ENCODE measurements at regions not wholly inside any gene's neighbourhood (a gene's known extent, or its start where the extent isn't known, plus 50 kb on each side); places are given as distances from the start of the nearest gene placed in this dataset.
A peak's percentile ranks its signal among the peaks of the same experiment; 100 is the strongest.

GRCh38 chr2:122193622-122194021 lies 438.2 kb downstream of the TSN start:
- H3K36me3 Mint-ChIP-seq (ENCODE audit: insufficient read depth): no peaks in the 10 kb centered on the region
- peaks cover 4% of the 10 kb centered on the region for H3K4me1 Mint-ChIP-seq (ENCODE audit: low read depth)
- no peaks in the 10 kb centered on the region for H3K27me3 Mint-ChIP-seq
- H3K27ac Mint-ChIP-seq: no peak overlapping the region
- no peak overlapping the region for H3K4me3 Mint-ChIP-seq (ENCODE audit: low read depth)
- DNase-seq (ENCODE audit: low spot score, unreplicated experiment): no peak
- no peaks in the 10 kb centered on the region for H3K9me3 Mint-ChIP-seq (ENCODE audit: low read depth)
- TF ChIP-seq, protein P1, sequence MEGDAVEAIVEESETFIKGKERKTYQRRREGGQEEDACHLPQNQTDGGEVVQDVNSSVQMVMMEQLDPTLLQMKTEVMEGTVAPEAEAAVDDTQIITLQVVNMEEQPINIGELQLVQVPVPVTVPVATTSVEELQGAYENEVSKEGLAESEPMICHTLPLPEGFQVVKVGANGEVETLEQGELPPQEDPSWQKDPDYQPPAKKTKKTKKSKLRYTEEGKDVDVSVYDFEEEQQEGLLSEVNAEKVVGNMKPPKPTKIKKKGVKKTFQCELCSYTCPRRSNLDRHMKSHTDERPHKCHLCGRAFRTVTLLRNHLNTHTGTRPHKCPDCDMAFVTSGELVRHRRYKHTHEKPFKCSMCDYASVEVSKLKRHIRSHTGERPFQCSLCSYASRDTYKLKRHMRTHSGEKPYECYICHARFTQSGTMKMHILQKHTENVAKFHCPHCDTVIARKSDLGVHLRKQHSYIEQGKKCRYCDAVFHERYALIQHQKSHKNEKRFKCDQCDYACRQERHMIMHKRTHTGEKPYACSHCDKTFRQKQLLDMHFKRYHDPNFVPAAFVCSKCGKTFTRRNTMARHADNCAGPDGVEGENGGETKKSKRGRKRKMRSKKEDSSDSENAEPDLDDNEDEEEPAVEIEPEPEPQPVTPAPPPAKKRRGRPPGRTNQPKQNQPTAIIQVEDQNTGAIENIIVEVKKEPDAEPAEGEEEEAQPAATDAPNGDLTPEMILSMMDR (IDR thresholded peaks at IDR 0.05; ENCODE audit: unreplicated experiment): no peak

GRCh38 chr2:122194546-122194945 lies 439.1 kb downstream of the TSN start:
- Mint-ChIP-seq H3K27me3 (no peaks in the 10 kb centered on the region), H3K4me1 (ENCODE audit: low read depth) (peaks cover 4% of the 10 kb centered on the region), H3K9me3 (ENCODE audit: low read depth) (no peaks in the 10 kb centered on the region), H3K4me3 (ENCODE audit: low read depth) (no peak overlapping the region), H3K27ac (no peak overlapping the region), H3K36me3 (ENCODE audit: insufficient read depth) (no peaks in the 10 kb centered on the region)
- DNase-seq (ENCODE audit: low spot score, unreplicated experiment): no peak
- TF ChIP-seq, protein P1 (IDR thresholded peaks at IDR 0.05; ENCODE audit: unreplicated experiment): no peak

GRCh38 chr2:122203523-122203922 lies 448.1 kb downstream of the TSN start:
- TF ChIP-seq, protein P1 (IDR thresholded peaks at IDR 0.05; ENCODE audit: unreplicated experiment): no peak
- no peak for DNase-seq (ENCODE audit: low spot score, unreplicated experiment)
- no peak overlapping the region for H3K27ac Mint-ChIP-seq
- no peaks in the 10 kb centered on the region for H3K36me3 Mint-ChIP-seq (ENCODE audit: insufficient read depth)
- no peaks in the 10 kb centered on the region for H3K9me3 Mint-ChIP-seq (ENCODE audit: low read depth)
- no peaks in the 10 kb centered on the region for H3K4me1 Mint-ChIP-seq (ENCODE audit: low read depth)
- peaks cover 5% of the 10 kb centered on the region for H3K27me3 Mint-ChIP-seq
- no peak overlapping the region for H3K4me3 Mint-ChIP-seq (ENCODE audit: low read depth)

- H3K4me3 Mint-ChIP-seq (ENCODE audit: low read depth): no peak overlapping the region
- TF ChIP-seq, protein P1 (IDR thresholded peaks at IDR 0.05; ENCODE audit: unreplicated experiment): no peak
- H3K27ac Mint-ChIP-seq: peak overlapping the region; percentile 30
- no peak for DNase-seq (ENCODE audit: low spot score, unreplicated experiment)
- H3K9me3 Mint-ChIP-seq (ENCODE audit: low read depth): no peaks in the 10 kb centered on the region
- no peaks in the 10 kb centered on the region for H3K4me1 Mint-ChIP-seq (ENCODE audit: low read depth)
- peaks cover 5% of the 10 kb centered on the region for H3K27me3 Mint-ChIP-seq
- H3K36me3 Mint-ChIP-seq (ENCODE audit: insufficient read depth): no peaks in the 10 kb centered on the region
Observed at GRCh38 chr2:122205641-122206040, 450.2 kb downstream of the TSN start.

DNA sequence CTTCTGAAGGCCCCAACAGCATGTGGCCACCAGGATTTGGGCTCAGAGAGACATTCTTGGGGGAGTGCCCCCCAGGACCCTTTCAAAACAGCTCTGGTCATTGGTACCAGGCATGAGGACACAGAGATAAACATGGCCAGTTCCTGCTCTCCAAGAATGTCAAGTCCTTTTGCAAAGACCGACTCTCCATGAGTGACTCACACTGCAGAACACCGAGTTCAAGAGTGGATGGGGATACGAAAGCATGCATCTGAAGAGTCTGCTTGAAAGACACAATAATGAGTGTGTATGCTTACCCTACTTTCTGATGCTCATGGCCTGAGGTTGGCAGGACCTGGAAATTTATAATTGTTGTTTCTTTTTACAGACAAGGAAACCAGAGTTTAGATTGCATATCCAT lies 450.6 kb downstream of the TSN start:
- TF ChIP-seq, protein P1 (IDR thresholded peaks at IDR 0.05; ENCODE audit: unreplicated experiment): no peak
- Mint-ChIP-seq H3K9me3 (ENCODE audit: low read depth) (no peaks in the 10 kb centered on the region), H3K27ac (peak overlapping the region; percentile 30), H3K4me3 (ENCODE audit: low read depth) (no peak overlapping the region), H3K27me3 (peaks cover 5% of the 10 kb centered on the region), H3K36me3 (ENCODE audit: insufficient read depth) (no peaks in the 10 kb centered on the region), H3K4me1 (ENCODE audit: low read depth) (no peaks in the 10 kb centered on the region)
- DNase-seq (ENCODE audit: low spot score, unreplicated experiment): no peak
